H1 (cell line): ENCODE measurements at regions not wholly inside any gene's neighbourhood (a gene's known extent, or its start where the extent isn't known, plus 50 kb on each side); places are given as distances from the start of the nearest gene placed in this dataset.

Source experiments
- CTCF ChIA-PET: fragments of 300-600 bp; sonication (Branson Sonifier 250); formaldehyde crosslinking; loops from one replicate; lab custom pipeline; 2021; ENCODE audit not compliant: partially characterized antibody; lab: Charles Lee
- POLR2A ChIA-PET: fragments of 300-600 bp; sonication (Branson Sonifier 250); formaldehyde crosslinking; loops from one replicate; lab custom pipeline; 2021; ENCODE audit warnings: inconsistent platforms; ENCODE audit not compliant: partially characterized antibody; lab: Charles Lee
- DNase-seq, 2 experiments: peaks; one replicate each; pipeline versions ENCODE4 v3.0.0 to v3.0.0-alpha.2; 2010 to 2022; ENCODE audit warnings: low spot score in 2 of 2, low read depth in 1 of 2, mixed read lengths in 1 of 2
- FAIRE-seq: peaks from 2 replicates; lab custom pipeline; 2011; peaks lifted over from hg19 to GRCh38; lab: Jason Lieb, UNC
- H2AFZ ChIP-seq: 2 replicates; pipeline ENCODE4 v1.8.1; 2012; ENCODE audit warnings: low read length, inconsistent platforms
- H2AK5ac ChIP-seq: 2 replicates; pipeline ENCODE4 v1.6.1; 2013; ENCODE audit warnings: low read depth, low read length
- H2BK120ac ChIP-seq: replicated peaks from 2 replicates; pipeline ENCODE3; 2013; ENCODE audit warnings: low read depth, low read length, inconsistent platforms
- H2BK12ac ChIP-seq: 2 replicates; pipeline ENCODE4 v1.6.1; 2013; ENCODE audit warnings: low read depth, low read length
- H2BK15ac ChIP-seq: 2 replicates; pipeline ENCODE4 v1.6.1; 2013; ENCODE audit warnings: low read length
- H2BK20ac ChIP-seq: 2 replicates; pipeline ENCODE4 v1.6.1; 2013; ENCODE audit warnings: low read length
- H2BK5ac ChIP-seq: 2 replicates; pipeline ENCODE4 v1.6.1; 2013; ENCODE audit warnings: low read depth, low read length
- H3K14ac ChIP-seq: 2 replicates; pipeline ENCODE4 v1.6.1; 2013; ENCODE audit warnings: inconsistent platforms; ENCODE audit not compliant: insufficient read length
- H3K18ac ChIP-seq: 2 replicates; pipeline ENCODE4 v1.6.1; 2013; ENCODE audit warnings: low read length; ENCODE audit errors: extremely low read depth
- H3K23ac ChIP-seq: 2 replicates; pipeline ENCODE4 v1.6.1; 2013; ENCODE audit warnings: inconsistent platforms; ENCODE audit not compliant: insufficient read length
- H3K23me2 ChIP-seq: 2 replicates; pipeline ENCODE4 v1.6.1; 2013; ENCODE audit warnings: low read depth, low read length
- H3K27ac ChIP-seq: 2 replicates; pipeline ENCODE4 v1.6.1; 2011; ENCODE audit warnings: low read depth, low read length, inconsistent platforms
- H3K27me3 ChIP-seq, 4 experiments: replicated peaks in 1 of 4; 1 replicate in 1 of 4; 2 replicates in 3 of 4; pipeline versions ENCODE4 v1.6.1 to v1.8.1; 2011 to 2013; ENCODE audit warnings: low read length in 3 of 4, mild to moderate bottlenecking in 3 of 4, inconsistent platforms in 2 of 4, mixed read lengths in 2 of 4, moderate library complexity in 1 of 4; ENCODE audit not compliant: control insufficient read depth in 3 of 4, insufficient read depth in 3 of 4; ENCODE audit errors: extremely low read depth in 1 of 4
- H3K36me3 ChIP-seq, 4 experiments: 2 replicates each; pipeline versions ENCODE4 v1.6.1 to v1.8.1; 2011 to 2013; ENCODE audit warnings: mild to moderate bottlenecking in 4 of 4, low read length in 3 of 4, moderate library complexity in 2 of 4, control low read depth in 1 of 4, inconsistent platforms in 1 of 4; ENCODE audit not compliant: insufficient read depth in 4 of 4, control insufficient read depth in 2 of 4
- H3K4ac ChIP-seq: replicated peaks from 2 replicates; pipeline ENCODE3; 2013; ENCODE audit warnings: low read length, low read depth, mixed read lengths, inconsistent platforms; ENCODE audit not compliant: insufficient read length
- H3K4me1 ChIP-seq, 4 experiments: replicated peaks in 1 of 4; 1 replicate in 1 of 4; 2 replicates in 3 of 4; pipeline versions ENCODE4 v1.6.1 to v1.8.1; 2011 to 2013; ENCODE audit warnings: low read length in 3 of 4, inconsistent platforms in 2 of 4, mixed read lengths in 1 of 4; ENCODE audit not compliant: insufficient read depth in 4 of 4, control insufficient read depth in 3 of 4
- H3K4me2 ChIP-seq, 2 experiments: 2 replicates each; pipeline versions ENCODE4 v1.6.1 to v1.8.1; 2011 to 2013; ENCODE audit warnings: low read depth in 2 of 2, low read length in 2 of 2, control low read depth in 1 of 2, inconsistent platforms in 1 of 2, mild to moderate bottlenecking in 1 of 2; ENCODE audit not compliant: insufficient read depth in 1 of 2
- H3K4me3 ChIP-seq, 4 experiments: fragments of 200-600, 300-600 bp in 1 of 4; sonication (generic), shearing (Covaris generic), sonication (Bioruptor Twin) in 1 of 4; 2 replicates each; pipeline versions ENCODE4 v1.5.1 to v1.8.1; 2011 to 2016; ENCODE audit warnings: low read length in 4 of 4, low read depth in 3 of 4, control low read depth in 2 of 4, inconsistent platforms in 2 of 4, mild to moderate bottlenecking in 2 of 4, mixed read lengths in 1 of 4, moderate library complexity in 1 of 4; ENCODE audit not compliant: insufficient read depth in 2 of 4; ENCODE audit errors: extremely low read depth in 1 of 4
- H3K56ac ChIP-seq: replicated peaks from 2 replicates; pipeline ENCODE3; 2013; ENCODE audit warnings: low read depth, mild to moderate bottlenecking, mixed read lengths, low read length, inconsistent platforms; ENCODE audit not compliant: insufficient read length
- H3K79me1 ChIP-seq: 2 replicates; pipeline ENCODE4 v1.6.1; 2013; ENCODE audit warnings: low read depth, low read length, control low read depth
- H3K79me2 ChIP-seq, 2 experiments: 2 replicates each; pipeline versions ENCODE4 v1.6.1 to v1.8.1; 2012 to 2013; ENCODE audit warnings: low read length in 2 of 2, mild to moderate bottlenecking in 2 of 2, inconsistent platforms in 1 of 2; ENCODE audit not compliant: insufficient read depth in 2 of 2, control insufficient read depth in 1 of 2
- H3K9ac ChIP-seq, 4 experiments: replicated peaks in 1 of 4; 1 replicate in 1 of 4; 2 replicates in 3 of 4; pipeline versions ENCODE4 v1.6.1 to v1.8.1; 2011 to 2013; ENCODE audit warnings: low read depth in 3 of 4, low read length in 3 of 4, control low read depth in 2 of 4, mild to moderate bottlenecking in 2 of 4, moderate library complexity in 2 of 4, inconsistent platforms in 1 of 4; ENCODE audit errors: extremely low read depth in 1 of 4
- H3K9me3 ChIP-seq, 2 experiments: 2 replicates each; pipeline versions ENCODE4 v1.6.1 to v1.8.1; 2012 to 2013; ENCODE audit warnings: mild to moderate bottlenecking in 2 of 2, moderate library complexity in 2 of 2, control low read depth in 1 of 2, inconsistent platforms in 1 of 2, low read depth in 1 of 2, low read length in 1 of 2, mixed read lengths in 1 of 2; ENCODE audit not compliant: insufficient read depth in 2 of 2
- H4K20me1 ChIP-seq, 2 experiments: replicated peaks in 1 of 2; 2 replicates each; pipeline versions ENCODE3 to v1.8.1; 2011 to 2013; ENCODE audit warnings: inconsistent platforms in 2 of 2, low read length in 2 of 2, mild to moderate bottlenecking in 1 of 2; ENCODE audit not compliant: insufficient read depth in 2 of 2, control insufficient read depth in 1 of 2
- H4K5ac ChIP-seq: 2 replicates; pipeline ENCODE4 v1.6.1; 2013; ENCODE audit warnings: low read length, low read depth, mixed read lengths, inconsistent platforms; ENCODE audit not compliant: insufficient read length
- H4K8ac ChIP-seq: 2 replicates; pipeline ENCODE4 v1.8.0; 2013; ENCODE audit warnings: mild to moderate bottlenecking, moderate library complexity, low read length, inconsistent platforms; ENCODE audit not compliant: insufficient read depth; ENCODE audit errors: extremely low read depth
- H4K91ac ChIP-seq: replicated peaks from 2 replicates; pipeline ENCODE3; 2013; ENCODE audit warnings: low read length, mixed read lengths, inconsistent platforms; ENCODE audit not compliant: insufficient read length
- ASH2L ChIP-seq: fragments of 200-600, 300-600 bp; sonication (generic); IDR thresholded peaks from one replicate; pipeline ENCODE4 v1.7.1; 2017; ENCODE audit warnings: low read length
- BACH1 ChIP-seq: IDR thresholded peaks from 2 replicates; pipeline ENCODE4 v1.6.1; 2012; ENCODE audit warnings: low read length, improper control_type of control experiment
- BCL11A ChIP-seq, 2 experiments: IDR thresholded peaks; one replicate each; pipeline ENCODE4 v1.6.1; 2011; ENCODE audit warnings: low read depth in 2 of 2, low read length in 2 of 2, mild to moderate bottlenecking in 2 of 2
- BRCA1 ChIP-seq: IDR thresholded peaks from 2 replicates; pipeline ENCODE4 v1.6.1; 2012; ENCODE audit warnings: low read depth, low read length, improper control_type of control experiment
- MAFK ChIP-seq: IDR thresholded peaks from 2 replicates; pipeline ENCODE4 v1.6.1; 2012; ENCODE audit warnings: low read depth, mild to moderate bottlenecking, improper control_type of control experiment, low read length
- POU5F1 ChIP-seq: IDR thresholded peaks from 2 replicates; pipeline ENCODE4 v1.6.1; 2011; ENCODE audit warnings: low read depth, mild to moderate bottlenecking, low read length, moderate library complexity
- RBBP5 ChIP-seq: IDR thresholded peaks from 2 replicates; pipeline ENCODE4 v1.7.1; 2012; ENCODE audit warnings: low read depth, mild to moderate bottlenecking, inconsistent platforms, low read length, moderate library complexity, borderline replicate concordance
- RXRA ChIP-seq: IDR thresholded peaks from 2 replicates; pipeline ENCODE4 v1.6.1; 2011; ENCODE audit warnings: low read depth, mild to moderate bottlenecking, low read length, moderate library complexity; ENCODE audit not compliant: insufficient read depth
- SAP30 ChIP-seq: fragments of 300-600 bp; sonication (generic); IDR thresholded peaks from 2 replicates; pipeline ENCODE4 v1.7.1; 2012; ENCODE audit warnings: low read length, moderate library complexity, mild to moderate bottlenecking, inconsistent platforms; ENCODE audit not compliant: insufficient read depth, insufficient replicate concordance
- SIX5 ChIP-seq: IDR thresholded peaks from 2 replicates; pipeline ENCODE4 v1.6.1; 2011; ENCODE audit warnings: mild to moderate bottlenecking, low read depth, low read length
- SP1 ChIP-seq: IDR thresholded peaks from 2 replicates; pipeline ENCODE4 v1.6.1; 2011; ENCODE audit warnings: low read depth, low read length
- WGBS, 2 experiments: shearing (Covaris generic) in 1 of 2; methylation state at CpG; one replicate each; pipeline versions ENCODE4 v1.1.6 to v1.1.7; 2013 to 2015; ENCODE audit warnings: low lambda C conversion rate in 2 of 2, mixed read lengths in 2 of 2, inconsistent platforms in 1 of 2, low coverage in 1 of 2, missing lambda C conversion rate in 1 of 2; ENCODE audit not compliant: insufficient replicate concordance in 2 of 2, insufficient coverage in 1 of 2, insufficient read length in 1 of 2; ENCODE audit errors: extremely low coverage in 1 of 2, missing lambda C conversion rate in 1 of 2; 5-methylcytosine and 5-hydroxymethylcytosine counted together
- TF ChIP-seq, protein P1 (sequence below): IDR thresholded peaks from 2 replicates; pipeline ENCODE4 v1.6.1; 2012; ENCODE audit warnings: inconsistent platforms
- TF ChIP-seq, protein P2 (sequence below), 3 experiments: IDR thresholded peaks; 1 replicate in 2 of 3; 2 replicates in 1 of 3; pipeline versions ENCODE4 v1.5.1 to v1.6.1; 2011; ENCODE audit warnings: low read length in 3 of 3, mild to moderate bottlenecking in 3 of 3, inconsistent platforms in 2 of 3, low read depth in 1 of 3, moderate library complexity in 1 of 3; ENCODE audit not compliant: insufficient read depth in 1 of 3; ENCODE audit errors: control extremely low read depth in 1 of 3

DNA sequence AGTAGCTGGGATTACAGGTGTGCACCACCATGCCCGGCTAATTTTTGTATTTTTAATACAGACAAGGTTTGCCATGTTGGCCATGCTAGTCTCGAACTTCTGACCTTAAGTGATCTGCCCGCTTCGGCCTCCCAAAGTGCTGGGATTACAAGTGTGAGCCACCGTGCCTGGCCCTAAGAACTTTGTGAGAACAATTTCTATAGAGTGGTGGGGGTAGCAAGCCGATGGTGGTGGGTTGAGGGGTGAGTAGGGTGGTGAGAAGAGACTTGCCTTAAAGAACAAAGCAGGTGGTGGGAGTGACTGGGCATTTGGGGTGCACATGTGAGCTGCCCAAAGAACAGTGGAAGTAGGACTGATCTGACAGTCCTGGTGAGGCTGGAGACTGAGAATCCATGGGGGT, 76.0 kb upstream of the ASB18 start:
- H3K4ac ChIP-seq, result no peak overlapping the region
- H3K4me2 ChIP-seq, result no peak overlapping the region
- no peak overlapping the region for H4K8ac ChIP-seq
- DNase-seq (no peak), FAIRE-seq (no peak)
- no peak overlapping the region for H2AFZ ChIP-seq
- no peak overlapping the region for H3K18ac ChIP-seq
- H3K4me3 ChIP-seq, result no peak overlapping the region
- H2AK5ac ChIP-seq, result 0 out of 2 replicates have a peak overlapping the region, but pooled peaks have one; percentile 9
- no peaks in the 10 kb centered on the region for H3K23me2 ChIP-seq
- no peaks in the 10 kb centered on the region for H3K79me2 ChIP-seq
- H3K79me1 ChIP-seq, result no peaks in the 10 kb centered on the region
- H3K36me3 ChIP-seq, result no peaks in the 10 kb centered on the region
- 91% methylated on average over 6 of the region's 6 CpGs; no CpG with 5 or more reads in 1 of the 2 experiments for WGBS, 2 experiments
- no peaks in the 10 kb centered on the region for H3K27me3 ChIP-seq
- no peak overlapping the region for H3K14ac ChIP-seq
- H3K9ac ChIP-seq, result no peak overlapping the region
- no peak overlapping the region for H2BK12ac ChIP-seq
- H3K23ac ChIP-seq, result no peak overlapping the region
- H2BK15ac ChIP-seq, result no peak overlapping the region
- H3K56ac ChIP-seq, result no peak overlapping the region
- H4K20me1 ChIP-seq, result no peaks in the 10 kb centered on the region
- no peak overlapping the region for H2BK120ac ChIP-seq
- H4K91ac ChIP-seq, result no peak overlapping the region
- peaks cover 0 to 8% (median 5%) of the 10 kb centered on the region in 4 experiments; a peak in 3 of 7 replicates for H3K4me1 ChIP-seq
- H3K9me3 ChIP-seq, result peaks cover 0 to 4% of the 10 kb centered on the region in 2 experiments; a peak in 2 of 4 replicates
- H3K27ac ChIP-seq, result no peak overlapping the region
- ChIA-PET CTCF (interaction anchor here (4.7 kb wide), 1 partner anchor 30 kb away, joined by 27 read pairs; no protein-coding TSS in a partner anchor), POLR2A (no interaction called here)
- H4K5ac ChIP-seq, result no peak overlapping the region
- H2BK5ac ChIP-seq, result no peak overlapping the region
- no peak overlapping the region for H2BK20ac ChIP-seq
- TF ChIP-seq SAP30, result no peak
- TF ChIP-seq POU5F1, result no peak
- TF ChIP-seq SP1, result no peak
- TF ChIP-seq BCL11A (IDR thresholded peaks at IDR 0.05; ENCODE audit: low read depth in 2 of 2, low read length in 2 of 2), result no peak
- TF ChIP-seq MAFK, result no peak
- no peak for TF ChIP-seq BRCA1
- no peak for TF ChIP-seq RXRA
- no peak for TF ChIP-seq RBBP5
- no peak for TF ChIP-seq BACH1
- no peak for TF ChIP-seq SIX5
- TF ChIP-seq, protein P1, sequence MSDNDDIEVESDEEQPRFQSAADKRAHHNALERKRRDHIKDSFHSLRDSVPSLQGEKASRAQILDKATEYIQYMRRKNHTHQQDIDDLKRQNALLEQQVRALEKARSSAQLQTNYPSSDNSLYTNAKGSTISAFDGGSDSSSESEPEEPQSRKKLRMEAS, result no peak
- TF ChIP-seq ASH2L, result no peak
- TF ChIP-seq, protein P2, sequence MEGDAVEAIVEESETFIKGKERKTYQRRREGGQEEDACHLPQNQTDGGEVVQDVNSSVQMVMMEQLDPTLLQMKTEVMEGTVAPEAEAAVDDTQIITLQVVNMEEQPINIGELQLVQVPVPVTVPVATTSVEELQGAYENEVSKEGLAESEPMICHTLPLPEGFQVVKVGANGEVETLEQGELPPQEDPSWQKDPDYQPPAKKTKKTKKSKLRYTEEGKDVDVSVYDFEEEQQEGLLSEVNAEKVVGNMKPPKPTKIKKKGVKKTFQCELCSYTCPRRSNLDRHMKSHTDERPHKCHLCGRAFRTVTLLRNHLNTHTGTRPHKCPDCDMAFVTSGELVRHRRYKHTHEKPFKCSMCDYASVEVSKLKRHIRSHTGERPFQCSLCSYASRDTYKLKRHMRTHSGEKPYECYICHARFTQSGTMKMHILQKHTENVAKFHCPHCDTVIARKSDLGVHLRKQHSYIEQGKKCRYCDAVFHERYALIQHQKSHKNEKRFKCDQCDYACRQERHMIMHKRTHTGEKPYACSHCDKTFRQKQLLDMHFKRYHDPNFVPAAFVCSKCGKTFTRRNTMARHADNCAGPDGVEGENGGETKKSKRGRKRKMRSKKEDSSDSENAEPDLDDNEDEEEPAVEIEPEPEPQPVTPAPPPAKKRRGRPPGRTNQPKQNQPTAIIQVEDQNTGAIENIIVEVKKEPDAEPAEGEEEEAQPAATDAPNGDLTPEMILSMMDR (IDR thresholded peaks at IDR 0.05; ENCODE audit: control extremely low read depth in 1 of 3, insufficient read depth in 1 of 3, low read depth in 1 of 3, low read length in 3 of 3), result no peak
